ENCODE measurements at regions not wholly inside any gene's neighbourhood (a gene's known extent, or its start where the extent isn't known, plus 50 kb on each side); places are given as distances from the start of the nearest gene placed in this dataset.
"Not testable (repeated sequence)": the region's sequence is repeated elsewhere in the genome, so short reads cannot be mapped to it uniquely, and the experiment has no call there.

- DNase-seq, result no peak
These were observed 52.0 kb upstream of the CPM start for GRCh38 chr12:68984796-68985573.

DNA sequence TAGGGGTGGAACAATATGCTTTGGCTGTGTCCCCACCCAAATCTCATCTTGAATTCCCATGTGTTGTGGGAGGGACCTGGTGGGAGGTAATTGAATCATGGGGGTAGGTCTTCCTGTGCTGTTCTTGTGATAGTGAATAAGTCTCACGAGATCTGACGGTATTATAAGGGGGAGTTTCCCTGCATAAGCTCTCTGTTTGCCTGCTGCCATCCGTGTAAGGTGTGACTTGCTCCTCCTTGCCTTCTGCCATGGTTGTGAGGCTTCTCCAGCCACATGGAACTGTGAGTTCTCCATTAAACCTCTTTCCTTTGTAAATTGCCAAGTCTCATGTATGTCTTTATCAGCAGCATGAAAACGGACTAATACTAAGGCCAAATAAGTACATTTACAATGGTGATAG is 64.6 kb upstream of the CPM start:
- not testable (repeated sequence) for DNase-seq

GRCh38 chr12:68998041-68998440 is 65.1 kb upstream of the CPM start:
- DNase-seq, result no peak

GRCh38 chr12:69000074-69000473 is 67.1 kb upstream of the CPM start:
- DNase-seq, result no peak

DNA sequence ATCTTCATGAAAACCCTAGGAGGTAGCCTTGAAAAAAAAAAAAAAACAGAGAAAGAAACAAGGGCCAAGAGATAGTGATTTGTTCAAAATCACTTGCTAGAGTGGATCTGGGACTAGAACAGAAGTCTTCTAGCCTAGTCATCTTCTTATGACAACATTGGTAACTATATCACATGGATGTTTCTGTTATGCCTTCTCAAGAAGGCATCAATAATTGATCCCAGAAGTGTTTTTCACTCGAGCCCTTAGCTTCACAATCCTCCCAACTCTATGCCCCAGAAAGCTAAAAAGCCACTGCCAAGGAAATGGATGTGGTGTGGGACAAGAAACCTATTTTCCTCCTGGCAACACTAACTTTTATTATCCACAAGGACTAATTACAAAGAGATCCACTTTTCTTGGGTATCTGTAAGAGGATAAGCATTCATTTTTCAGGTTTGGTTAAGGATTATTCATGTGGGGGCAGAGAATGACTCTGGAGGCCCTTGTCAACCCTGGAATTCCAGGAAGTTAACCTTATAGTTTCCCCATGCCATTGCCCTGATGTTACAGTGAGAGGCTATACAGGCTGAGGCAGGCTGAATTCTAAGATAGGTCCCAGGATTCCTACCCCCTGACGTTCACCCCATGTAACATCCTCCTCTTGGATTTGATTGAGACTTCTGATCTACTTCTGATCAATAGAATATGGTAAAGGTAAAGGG is 67.7 kb upstream of the CPM start:
- no peak for DNase-seq

GRCh38 chr12:69001251-69001650 is 68.3 kb upstream of the CPM start:
- no peak for DNase-seq

DNA sequence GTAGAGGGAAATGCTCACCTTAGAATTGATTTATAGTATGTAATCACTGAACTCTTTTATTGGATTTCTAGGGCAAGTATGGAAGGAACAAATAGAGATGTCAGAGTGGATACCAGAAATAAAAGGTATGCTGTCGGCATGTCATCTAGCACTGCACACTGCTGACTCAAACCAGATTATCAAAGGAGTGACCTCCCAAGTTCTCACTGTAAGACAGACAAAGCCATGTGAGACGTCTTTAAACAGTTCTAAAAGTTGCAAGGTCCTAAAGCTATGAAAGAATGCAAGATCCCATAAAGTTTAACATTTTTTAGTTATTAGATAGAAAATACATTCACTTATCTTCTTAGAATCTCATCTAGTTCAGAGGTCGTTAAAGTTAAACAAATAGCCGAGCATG is 70.0 kb upstream of the CPM start:
- DNase-seq, result no peak

DNA sequence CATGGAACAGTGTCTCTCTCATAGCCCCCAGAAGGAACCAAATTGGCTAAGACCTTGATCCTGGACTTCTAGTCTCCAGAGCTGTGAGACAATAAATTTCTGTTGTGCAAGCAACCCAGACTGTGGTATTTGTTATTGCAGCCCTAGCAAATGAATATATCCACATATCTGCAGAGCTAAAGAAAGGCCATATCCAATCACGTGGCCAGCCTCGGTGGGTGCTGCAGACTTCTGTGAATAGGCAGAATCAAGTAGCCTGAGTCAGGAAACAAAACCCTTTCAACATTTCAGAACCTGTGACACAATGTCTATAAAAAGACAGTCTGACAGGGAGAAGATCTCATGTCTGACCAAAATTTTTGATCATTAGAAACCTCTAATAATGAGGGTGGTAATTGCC is 71.0 kb upstream of the CPM start:
- no peak for DNase-seq

DNA sequence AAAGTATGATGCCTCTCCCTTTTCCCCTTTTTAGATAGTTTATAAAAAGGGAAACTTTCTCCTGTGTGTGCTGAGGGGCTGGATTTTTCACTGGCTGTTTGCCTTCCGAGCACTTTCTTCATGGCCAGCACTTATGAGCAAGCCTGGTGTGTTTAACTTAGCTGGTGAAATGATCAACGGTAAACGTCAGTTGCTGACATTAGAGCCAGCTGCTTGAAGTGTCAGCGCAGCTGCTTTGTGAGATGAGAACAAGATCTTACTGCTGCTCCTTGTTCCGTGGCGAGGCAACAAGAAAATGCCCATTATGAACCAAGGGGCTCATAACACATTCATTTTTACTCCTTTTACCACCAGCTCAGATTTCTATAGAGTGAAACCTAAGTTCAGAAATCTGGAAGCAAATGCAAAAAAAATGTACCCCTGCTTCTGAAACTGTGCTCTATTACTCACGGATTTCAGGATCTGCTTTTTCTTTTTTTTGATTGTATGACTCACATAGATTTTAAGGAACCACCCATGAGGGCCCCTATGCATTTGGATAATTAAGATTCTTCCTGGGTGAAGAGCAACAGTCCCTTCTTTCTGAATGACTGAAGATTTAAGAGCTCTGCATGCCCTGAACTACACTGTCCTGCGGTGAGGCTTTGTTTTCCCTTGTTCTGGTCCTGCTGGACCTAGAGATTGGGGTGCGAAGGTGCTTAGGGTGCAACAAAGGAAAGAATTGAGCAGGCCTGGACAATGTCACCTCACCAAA is 74.3 kb upstream of the CPM start:
- no peak for DNase-seq

GRCh38 chr12:69007855-69008351 is 74.9 kb upstream of the CPM start:
- no peak for DNase-seq

GRCh38 chr12:69008520-69008919 is 75.5 kb upstream of the CPM start:
- DNase-seq, result no peak

- DNase-seq, result no peak
These were observed 81.1 kb upstream of the CPM start for GRCh38 chr12:69014047-69014446.

- no peak for DNase-seq
These were observed 82.0 kb upstream of the CPM start for GRCh38 chr12:69015017-69015416.

DNA sequence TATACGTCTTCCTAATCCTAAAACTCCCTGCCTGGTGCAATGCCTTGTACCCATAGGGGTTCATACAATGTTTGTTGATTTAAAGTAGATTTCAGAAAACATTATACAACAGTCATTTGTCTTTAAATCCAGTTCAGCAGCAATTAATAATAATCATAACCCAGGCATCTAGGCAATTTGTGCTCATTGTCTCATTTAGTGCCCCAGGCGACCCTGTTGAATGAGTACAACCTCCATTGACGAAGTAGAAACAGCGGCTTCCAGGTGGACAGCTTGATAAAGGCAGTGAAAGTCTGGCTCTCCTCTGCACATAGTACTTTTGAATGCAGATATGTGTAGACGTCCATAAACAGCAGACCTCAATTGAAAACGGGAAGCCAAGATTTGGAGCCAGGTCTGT is 82.9 kb upstream of the CPM start:
- no peak for DNase-seq

GRCh38 chr12:69019082-69019481 is 86.1 kb upstream of the CPM start:
- DNase-seq, result no peak

DNA sequence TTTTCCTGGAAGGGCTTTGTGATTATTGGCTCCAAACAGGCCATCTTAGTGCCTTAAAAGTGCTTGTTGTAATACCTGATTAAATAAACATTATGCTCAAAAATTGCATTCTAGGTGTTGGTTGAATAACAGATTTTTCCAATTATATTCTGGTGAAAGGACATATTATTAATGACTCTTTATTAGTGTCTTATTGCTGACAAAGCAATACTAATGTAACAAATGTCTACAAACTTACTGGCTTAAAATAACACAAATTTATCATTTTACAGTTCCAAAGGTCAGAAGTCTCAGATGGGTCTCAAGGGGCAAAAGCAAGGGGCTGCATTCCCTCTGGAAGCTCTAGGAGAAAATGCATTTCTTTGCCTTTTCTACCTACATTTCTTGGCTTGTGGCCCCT is 86.9 kb upstream of the CPM start:
- no peak for DNase-seq

DNA sequence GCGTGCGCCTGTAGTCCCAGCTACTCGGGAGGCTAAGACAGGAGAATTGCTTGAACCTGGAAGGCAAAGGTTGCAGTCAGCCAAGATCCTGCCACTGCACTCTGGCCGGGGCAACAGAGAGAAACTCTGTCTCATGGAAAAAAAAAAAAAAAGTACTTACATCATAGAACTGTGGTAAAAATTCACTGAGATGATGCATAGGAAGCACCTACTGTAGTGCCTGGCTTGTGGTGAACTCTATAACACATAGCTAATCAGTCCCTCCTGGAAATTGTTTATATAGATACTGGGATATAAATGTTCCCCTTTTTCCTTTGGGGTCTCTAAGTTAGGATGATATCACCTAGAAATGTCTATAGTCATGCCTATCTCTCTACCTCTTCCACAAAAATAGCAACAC is 89.7 kb upstream of the CPM start:
- DNase-seq, result no peak

DNA sequence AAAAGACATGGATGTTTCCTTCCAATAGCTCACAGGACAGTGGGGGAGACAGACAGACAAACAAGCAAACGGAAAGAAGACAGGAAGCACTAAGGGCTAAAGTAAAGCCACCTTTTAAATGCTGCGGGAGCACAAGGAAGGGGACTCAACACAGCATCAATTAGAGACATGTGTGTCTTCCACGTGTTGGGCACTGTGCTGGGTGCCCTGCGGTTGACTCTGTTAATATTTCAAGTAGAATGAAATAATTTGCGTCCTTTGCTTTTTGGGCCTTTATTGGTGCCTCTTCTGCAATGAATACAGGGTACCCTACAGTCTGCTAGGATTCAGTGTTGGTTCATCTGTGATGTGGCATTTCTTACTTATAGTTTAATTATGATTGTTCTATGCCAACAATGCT is 90.9 kb upstream of the CPM start:
- no peak for DNase-seq

GRCh38 chr12:69024413-69024812 is 91.4 kb upstream of the CPM start:
- no peak for DNase-seq

GRCh38 chr12:69024907-69025306 is 91.9 kb upstream of the CPM start:
- no peak for DNase-seq

DNA sequence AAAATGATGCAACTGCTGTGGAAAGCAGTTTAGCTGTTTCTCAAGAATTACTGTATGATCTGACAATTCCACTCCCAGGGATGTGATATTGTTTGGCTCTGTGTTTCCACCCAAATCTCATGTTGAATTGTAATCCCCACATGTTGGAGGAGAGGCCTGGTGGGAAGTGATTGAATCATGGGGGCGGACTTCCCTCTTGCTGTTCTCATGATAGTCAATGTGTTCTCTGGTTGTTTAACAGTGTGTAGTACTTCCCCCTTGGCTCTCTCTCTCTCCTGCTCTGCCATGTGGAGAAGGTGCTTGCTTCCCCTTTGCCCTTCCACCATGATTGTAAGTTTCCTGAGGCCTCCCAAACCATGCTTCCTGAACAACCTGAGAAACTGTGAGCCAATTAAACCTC is 93.4 kb upstream of the CPM start:
- no peak for DNase-seq

DNA sequence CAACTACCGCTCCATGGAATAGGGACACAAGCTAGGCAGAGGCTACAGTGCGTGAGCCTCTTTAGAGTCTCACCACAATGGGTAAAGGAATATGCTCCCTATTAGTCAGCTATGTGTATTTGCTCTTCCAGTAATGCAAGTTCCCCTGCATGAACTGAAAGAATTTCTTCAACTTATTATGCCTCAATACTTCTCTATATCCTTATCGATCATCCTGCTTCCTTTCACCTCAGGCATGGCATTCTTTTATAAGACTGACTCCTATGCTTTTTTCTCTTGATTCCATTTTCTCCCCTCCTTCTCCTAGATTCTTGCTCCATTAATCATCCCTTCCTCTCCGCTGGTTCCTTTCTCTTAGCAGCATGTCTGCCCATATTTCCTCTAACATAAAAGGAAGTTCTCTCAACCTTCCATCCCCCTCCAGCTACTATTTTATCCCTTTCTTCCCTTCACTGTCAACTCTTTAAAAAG is 94.5 kb upstream of the CPM start:
- no peak for DNase-seq

DNA sequence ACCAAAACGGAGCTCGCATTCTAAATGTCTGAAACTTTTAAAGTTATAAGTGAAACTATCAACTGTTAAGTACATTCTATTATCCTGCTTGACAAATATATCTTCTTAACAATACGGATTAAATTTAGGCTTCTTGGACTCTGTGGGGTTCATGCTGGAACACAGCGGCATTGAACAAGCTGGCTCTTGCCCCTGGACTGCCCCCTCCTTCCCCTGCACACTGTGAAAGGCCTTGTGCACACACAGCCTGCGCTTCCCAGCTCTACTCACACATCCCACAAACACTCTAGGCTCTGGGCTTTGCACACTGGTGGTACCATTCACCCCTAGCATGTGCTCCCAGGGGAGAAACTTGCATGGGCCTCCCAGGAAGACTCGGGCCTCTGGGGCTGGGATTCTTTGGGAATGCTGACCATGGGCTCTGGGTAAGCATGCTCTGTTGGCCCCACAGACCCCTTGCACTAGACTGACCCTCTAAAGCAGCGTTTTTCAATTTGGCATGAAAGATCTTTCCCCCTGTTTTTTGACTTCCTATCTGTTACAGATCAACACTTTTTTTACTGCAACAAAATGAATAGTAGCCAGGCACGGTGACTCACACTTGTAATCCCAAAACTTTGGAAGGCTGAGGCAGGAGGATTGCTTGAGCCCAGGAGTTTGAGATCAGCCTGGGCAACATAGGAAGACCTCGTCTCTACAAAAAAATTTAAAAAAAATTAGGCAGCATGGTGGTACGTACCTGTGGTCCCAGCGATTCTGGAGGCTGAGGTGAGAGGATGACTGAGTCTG is 96.2 kb upstream of the CPM start:
- no peak for DNase-seq

All from KG1 (cell line).